Right ventricle myocardium inferior (tissue), 1 donor: ENCODE measurements at regions not wholly inside any gene's neighbourhood (a gene's known extent, or its start where the extent isn't known, plus 50 kb on each side); places are given as distances from the start of the nearest gene placed in this dataset.

Experiments used
- ATAC-seq: fragments of 200-7000 bp; cut with Tn5 transposase; one replicate; pipeline ENCODE4 v1.9.1; 2020; ENCODE audit warnings: mild to moderate bottlenecking, moderate library complexity
- DNase-seq: peaks from one replicate; pipeline ENCODE4 v3.0.0; 2021; ENCODE audit errors: missing footprints
- intact Hi-C: fragments of 100-400 bp; cut with DNase I; formaldehyde crosslinking; loops from one replicate; pipeline ENCODE4 v1.11.0; 2022
- donor health status: DM: no; HTN: yes; CAD: no; lungs with severe emphysema.

- intact Hi-C loops, result no loop called here
- ATAC-seq (no peak), DNase-seq (no peak)
Observed at GRCh38 chr10:57830877-57831560, 436.7 kb downstream of the IPMK start.

GRCh38 chr10:57825015-57825414 is 442.7 kb downstream of the IPMK start:
- ATAC-seq (no peak), DNase-seq (no peak)
- intact Hi-C loops, result no loop called here

- DNase-seq (no peak), ATAC-seq (no peak)
- intact Hi-C loops, result no loop called here
Observed at GRCh38 chr10:57823398-57823797, 444.3 kb downstream of the IPMK start.

- DNase-seq (no peak), ATAC-seq (no peak)
- intact Hi-C loops, result no loop called here
Observed at GRCh38 chr10:57822965-57823364, 444.7 kb downstream of the IPMK start.

GRCh38 chr10:57818522-57818921 is 449.2 kb downstream of the IPMK start:
- intact Hi-C loops, result no loop called here
- no peak for ATAC-seq
- DNase-seq, result no peak

GRCh38 chr10:57817741-57818140 is 450.0 kb downstream of the IPMK start:
- ATAC-seq, result no peak
- intact Hi-C loops, result no loop called here
- DNase-seq, result no peak

DNA sequence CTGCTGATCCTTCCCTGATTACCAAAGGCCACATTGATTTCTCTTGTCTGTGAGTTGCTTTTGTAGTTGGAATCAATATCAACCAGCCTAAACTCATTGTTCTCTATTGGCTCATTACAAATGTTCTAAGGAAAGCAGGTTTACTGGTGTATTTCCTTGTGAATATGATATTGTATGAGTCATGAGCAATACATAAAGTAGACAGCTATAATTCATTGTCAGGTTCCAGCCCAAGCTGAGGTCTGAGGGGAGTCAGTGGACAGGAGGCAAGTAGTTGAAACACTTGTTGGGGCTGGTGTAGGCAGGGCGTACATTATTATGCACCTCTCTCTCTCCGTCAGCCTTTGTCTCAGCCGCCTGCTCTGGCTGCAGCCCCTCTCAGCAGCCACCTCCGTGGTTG is 451.7 kb downstream of the IPMK start:
- ATAC-seq, result no peak
- DNase-seq, result no peak
- intact Hi-C loops, result no loop called here

DNA sequence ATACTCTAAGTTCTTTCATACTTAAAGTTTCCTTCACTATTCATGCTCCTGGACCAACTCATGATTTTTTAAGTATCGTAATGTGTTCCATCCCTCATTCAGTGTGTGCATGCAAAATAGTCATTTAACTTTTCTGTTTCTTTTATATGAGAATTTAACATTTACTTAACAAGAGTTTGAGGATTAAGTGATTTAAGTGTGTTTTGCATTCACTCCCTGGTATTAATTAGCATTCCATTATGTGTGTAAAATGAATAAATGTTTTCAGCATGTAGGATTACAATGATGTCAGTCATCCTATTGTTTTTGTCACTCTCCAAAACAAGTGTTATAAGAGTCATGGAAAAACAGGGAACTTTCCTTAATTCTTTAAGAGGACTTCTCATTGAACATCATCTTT is 457.7 kb downstream of the IPMK start:
- DNase-seq, result no peak
- ATAC-seq, result no peak
- intact Hi-C loops, result no loop called here

DNA sequence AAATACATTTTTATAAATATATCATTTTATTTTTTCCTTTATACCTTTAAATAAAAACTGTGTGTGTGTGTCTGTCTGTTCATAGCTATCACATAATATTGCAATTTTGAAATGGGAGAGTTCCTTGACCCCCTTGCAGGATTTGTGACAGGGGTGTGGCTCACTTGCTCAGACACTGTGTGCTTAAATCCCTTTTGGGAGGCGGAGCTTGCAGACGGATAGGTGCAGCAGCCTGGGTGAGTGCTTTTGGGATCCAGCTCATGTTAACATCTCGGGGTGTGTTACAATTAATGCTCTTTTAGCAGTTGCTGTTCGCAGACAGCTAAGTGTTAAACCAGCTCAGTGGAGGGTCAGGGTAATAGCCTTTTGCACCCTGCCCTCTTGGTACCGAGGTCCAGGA is 459.8 kb downstream of the IPMK start:
- ATAC-seq (no peak), DNase-seq (no peak)
- intact Hi-C loops, result no loop called here

DNA sequence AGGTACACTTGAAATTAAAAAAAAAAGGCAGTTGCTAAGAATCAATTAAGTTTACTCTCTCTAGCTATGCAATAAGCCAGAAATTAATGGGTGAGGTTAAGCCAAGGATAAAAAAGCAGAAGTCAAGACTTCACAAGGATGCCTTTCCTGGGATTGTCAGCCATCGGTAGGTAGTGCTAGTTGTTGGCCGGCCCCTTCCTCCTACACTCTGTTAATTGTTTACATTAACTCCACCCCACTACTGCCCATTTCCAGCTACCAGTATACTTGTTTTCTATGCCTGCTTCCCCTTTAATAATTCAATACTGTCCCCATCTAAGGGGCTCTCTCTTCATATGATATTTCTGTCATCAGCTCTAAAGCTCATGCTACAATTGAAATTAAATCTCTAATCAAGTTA is 461.0 kb downstream of the IPMK start:
- no peak for DNase-seq
- intact Hi-C loops, result no loop called here
- ATAC-seq, result no peak

- no peak for DNase-seq
- no peak for ATAC-seq
Observed at GRCh38 chr10:57799625-57800024, 468.1 kb downstream of the IPMK start.

GRCh38 chr10:57798830-57799229 is 468.9 kb downstream of the IPMK start:
- intact Hi-C loops, result no loop called here
- no peak for DNase-seq

More at GRCh38 chr10:57799625-57800024, 468.1 kb downstream of the IPMK start:
- intact Hi-C loops, result no loop called here

GRCh38 chr10:57791546-57791945 is 476.1 kb downstream of the IPMK start:
- intact Hi-C loops, result no loop called here
- ATAC-seq, result no peak
- DNase-seq, result no peak

More at GRCh38 chr10:57798830-57799229, 468.9 kb downstream of the IPMK start:
- ATAC-seq, result no peak

- intact Hi-C loops, result no loop called here
- DNase-seq (no peak), ATAC-seq (no peak)
Observed at GRCh38 chr10:57790703-57791102, 477.0 kb downstream of the IPMK start.

DNA sequence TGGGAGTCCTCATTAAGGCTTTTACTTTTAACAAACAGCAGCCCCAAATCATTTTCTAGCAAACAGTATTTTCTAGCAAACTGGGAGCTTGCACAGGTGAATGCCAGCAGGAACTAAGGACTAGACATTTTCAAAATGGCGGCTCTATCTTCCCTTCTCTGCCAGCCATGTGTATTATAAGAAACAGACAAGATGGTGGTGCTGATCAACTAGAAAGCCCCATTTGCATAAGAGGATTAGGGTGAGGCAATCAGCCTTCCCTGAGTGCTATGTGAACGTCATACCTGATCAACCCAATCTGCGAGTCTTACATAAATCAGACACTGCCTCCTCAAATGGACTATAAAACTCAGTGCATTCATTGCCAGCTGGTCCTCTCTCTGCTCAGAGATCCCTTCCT is 479.6 kb downstream of the IPMK start:
- ATAC-seq (no peak), DNase-seq (no peak)
- intact Hi-C loops, result no loop called here

DNA sequence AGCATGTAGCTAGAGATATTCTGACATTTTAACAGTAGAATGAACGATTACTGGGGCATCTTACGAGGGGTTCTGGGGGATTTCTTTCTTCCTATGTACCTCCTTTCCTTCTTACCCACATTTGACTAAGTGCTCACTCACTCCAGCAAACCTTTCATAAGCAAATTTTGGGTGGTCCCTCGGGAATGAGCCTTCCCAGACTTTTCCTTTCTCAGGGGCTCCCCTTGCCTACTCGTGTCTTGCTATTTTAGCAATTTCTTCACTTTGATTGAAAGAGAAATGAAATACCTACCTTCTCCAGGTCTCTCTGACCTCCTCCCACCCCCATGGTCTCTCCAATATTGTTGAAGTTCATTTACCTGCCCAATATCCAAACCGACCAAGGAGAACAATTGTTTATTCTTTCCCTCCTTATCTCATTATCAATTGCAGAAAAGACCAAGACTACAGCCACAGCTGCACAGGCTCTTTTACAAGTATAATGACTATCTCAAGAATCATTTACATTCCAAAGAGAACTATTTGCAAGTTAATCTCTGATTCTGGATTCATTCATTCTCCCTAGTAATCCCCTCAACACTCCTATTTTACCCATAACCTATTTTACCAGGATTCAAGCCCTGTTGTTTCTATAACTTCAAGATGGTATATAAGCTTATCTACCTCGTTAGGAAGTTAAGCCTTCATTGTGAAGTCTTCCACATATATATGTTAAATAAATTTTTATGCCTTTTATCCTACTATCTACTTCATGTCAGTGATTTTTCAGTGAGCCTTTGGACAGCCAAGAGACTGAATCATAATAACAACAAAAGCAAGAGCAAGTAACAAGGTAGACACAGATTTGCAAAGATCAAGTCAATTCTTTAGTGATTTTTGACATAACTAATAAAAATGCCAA is 480.6 kb downstream of the IPMK start:
- DNase-seq (no peak), ATAC-seq (no peak)
- intact Hi-C loops, result no loop called here

GRCh38 chr10:57786331-57786730 is 481.4 kb downstream of the IPMK start:
- no peak for ATAC-seq
- no peak for DNase-seq
- intact Hi-C loops, result no loop called here

GRCh38 chr10:57785546-57785945 is 482.1 kb downstream of the IPMK start:
- intact Hi-C loops, result no loop called here
- DNase-seq, result no peak
- ATAC-seq, result no peak

- intact Hi-C loops, result no loop called here
- DNase-seq (no peak), ATAC-seq (no peak)
Observed at GRCh38 chr10:57785068-57785467, 482.6 kb downstream of the IPMK start.

DNA sequence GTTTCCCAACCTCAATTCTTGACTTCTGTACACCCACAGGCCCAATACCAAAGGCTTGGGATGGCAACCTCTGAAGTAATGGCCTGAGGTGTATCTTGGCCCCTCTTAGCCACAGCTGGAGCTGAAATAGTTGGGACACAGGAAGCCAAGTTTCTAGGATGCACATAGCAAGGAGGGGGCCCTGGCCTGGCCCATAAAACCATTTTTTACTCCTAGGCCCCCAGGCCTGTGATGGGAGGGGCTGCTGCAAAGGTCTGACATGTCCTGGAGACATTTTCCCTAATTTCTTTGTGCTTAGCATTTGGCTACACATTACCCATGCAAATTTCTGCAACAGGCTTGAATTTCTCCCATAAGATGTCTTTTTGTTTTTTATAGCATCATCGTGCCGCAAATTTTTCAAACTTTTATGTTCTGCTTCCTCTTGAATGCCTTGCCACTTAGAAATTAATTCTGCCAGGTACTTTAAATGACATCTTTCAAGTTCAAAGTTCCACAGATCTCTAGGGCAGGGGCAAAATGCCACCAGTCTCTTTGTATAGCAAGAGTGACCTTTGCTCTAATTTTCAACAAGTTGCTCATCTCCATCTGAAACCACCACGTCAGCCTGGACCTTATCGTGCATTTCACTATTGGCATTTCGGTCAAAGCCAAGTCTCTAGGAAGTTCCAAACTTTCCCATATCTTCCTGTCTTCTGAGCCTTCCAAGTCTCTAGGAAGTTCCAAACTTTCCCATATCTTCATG is 490.8 kb downstream of the IPMK start:
- ATAC-seq (no peak), DNase-seq (no peak)
- intact Hi-C loops, result no loop called here
